ENCODE measurements at regions not wholly inside any gene's neighbourhood (a gene's known extent, or its start where the extent isn't known, plus 50 kb on each side); places are given as distances from the start of the nearest gene placed in this dataset.

GRCh38 chr6:43917878-43918382 lies 147.9 kb downstream of the VEGFA start (continued):
- TF ChIP-seq HOXB6 (CRISPR knock-in tag; IDR thresholded peaks at IDR 0.05; ENCODE audit: borderline replicate concordance) (no peak), POU5F1 (IDR thresholded peaks at IDR 0.05; ENCODE audit: borderline replicate concordance, low read depth, low read length, partially characterized antibody) (no peak), CEBPG (CRISPR knock-in tag; IDR thresholded peaks at IDR 0.05) (no peak), CEBPG (tag; conservative IDR thresholded peaks at IDR 0.05 in 1 of 2, IDR thresholded peaks at IDR 0.05 in 1 of 2) (0 out of 4 replicates have a peak, but pooled peaks of 1 of the 2 experiments have one; percentile 9), HES1 (IDR thresholded peaks at IDR 0.05; ENCODE audit: low read depth) (no peak), ZNF165 (CRISPR knock-in tag; IDR thresholded peaks at IDR 0.05; ENCODE audit: borderline replicate concordance) (peak; percentile 58; the same call in 1 of the 2 replicates), RNF2 (IDR thresholded peaks at IDR 0.05) (no peak), ZNF280A (IDR thresholded peaks at IDR 0.05; ENCODE audit: low read depth, partially characterized antibody) (no peak), GTF2A2 (tag; IDR thresholded peaks at IDR 0.05) (peak; percentile 68; the same call in 1 of the 2 replicates), POLR2G (IDR thresholded peaks at IDR 0.05; ENCODE audit: low read depth, low read length) (no peak), SETDB1 (IDR thresholded peaks at IDR 0.05; ENCODE audit: low read length) (no peak)
- TF ChIP-seq, protein P1, sequence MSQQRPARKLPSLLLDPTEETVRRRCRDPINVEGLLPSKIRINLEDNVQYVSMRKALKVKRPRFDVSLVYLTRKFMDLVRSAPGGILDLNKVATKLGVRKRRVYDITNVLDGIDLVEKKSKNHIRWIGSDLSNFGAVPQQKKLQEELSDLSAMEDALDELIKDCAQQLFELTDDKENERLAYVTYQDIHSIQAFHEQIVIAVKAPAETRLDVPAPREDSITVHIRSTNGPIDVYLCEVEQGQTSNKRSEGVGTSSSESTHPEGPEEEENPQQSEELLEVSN (IDR thresholded peaks at IDR 0.05; ENCODE audit: borderline replicate concordance in 1 of 2, extremely low read depth in 1 of 2, insufficient read depth in 1 of 2, insufficient read length in 1 of 2, low read depth in 1 of 2, low read length in 1 of 2, poor library complexity in 1 of 2, severe bottlenecking in 1 of 2): peak in 1 of 2 experiments; percentile 61
- TF ChIP-seq, protein P2, sequence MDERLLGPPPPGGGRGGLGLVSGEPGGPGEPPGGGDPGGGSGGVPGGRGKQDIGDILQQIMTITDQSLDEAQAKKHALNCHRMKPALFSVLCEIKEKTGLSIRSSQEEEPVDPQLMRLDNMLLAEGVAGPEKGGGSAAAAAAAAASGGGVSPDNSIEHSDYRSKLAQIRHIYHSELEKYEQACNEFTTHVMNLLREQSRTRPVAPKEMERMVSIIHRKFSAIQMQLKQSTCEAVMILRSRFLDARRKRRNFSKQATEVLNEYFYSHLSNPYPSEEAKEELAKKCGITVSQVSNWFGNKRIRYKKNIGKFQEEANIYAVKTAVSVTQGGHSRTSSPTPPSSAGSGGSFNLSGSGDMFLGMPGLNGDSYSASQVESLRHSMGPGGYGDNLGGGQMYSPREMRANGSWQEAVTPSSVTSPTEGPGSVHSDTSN (CRISPR knock-in tag; IDR thresholded peaks at IDR 0.05; ENCODE audit: low read depth): no peak
- TF ChIP-seq, protein P2 (tag; conservative IDR thresholded peaks at IDR 0.05; ENCODE audit: low read depth): no peak
- TF ChIP-seq, protein P3, sequence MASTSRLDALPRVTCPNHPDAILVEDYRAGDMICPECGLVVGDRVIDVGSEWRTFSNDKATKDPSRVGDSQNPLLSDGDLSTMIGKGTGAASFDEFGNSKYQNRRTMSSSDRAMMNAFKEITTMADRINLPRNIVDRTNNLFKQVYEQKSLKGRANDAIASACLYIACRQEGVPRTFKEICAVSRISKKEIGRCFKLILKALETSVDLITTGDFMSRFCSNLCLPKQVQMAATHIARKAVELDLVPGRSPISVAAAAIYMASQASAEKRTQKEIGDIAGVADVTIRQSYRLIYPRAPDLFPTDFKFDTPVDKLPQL (IDR thresholded peaks at IDR 0.05; ENCODE audit: extremely low read depth, insufficient read length): no peak
- TF ChIP-seq, protein P4, sequence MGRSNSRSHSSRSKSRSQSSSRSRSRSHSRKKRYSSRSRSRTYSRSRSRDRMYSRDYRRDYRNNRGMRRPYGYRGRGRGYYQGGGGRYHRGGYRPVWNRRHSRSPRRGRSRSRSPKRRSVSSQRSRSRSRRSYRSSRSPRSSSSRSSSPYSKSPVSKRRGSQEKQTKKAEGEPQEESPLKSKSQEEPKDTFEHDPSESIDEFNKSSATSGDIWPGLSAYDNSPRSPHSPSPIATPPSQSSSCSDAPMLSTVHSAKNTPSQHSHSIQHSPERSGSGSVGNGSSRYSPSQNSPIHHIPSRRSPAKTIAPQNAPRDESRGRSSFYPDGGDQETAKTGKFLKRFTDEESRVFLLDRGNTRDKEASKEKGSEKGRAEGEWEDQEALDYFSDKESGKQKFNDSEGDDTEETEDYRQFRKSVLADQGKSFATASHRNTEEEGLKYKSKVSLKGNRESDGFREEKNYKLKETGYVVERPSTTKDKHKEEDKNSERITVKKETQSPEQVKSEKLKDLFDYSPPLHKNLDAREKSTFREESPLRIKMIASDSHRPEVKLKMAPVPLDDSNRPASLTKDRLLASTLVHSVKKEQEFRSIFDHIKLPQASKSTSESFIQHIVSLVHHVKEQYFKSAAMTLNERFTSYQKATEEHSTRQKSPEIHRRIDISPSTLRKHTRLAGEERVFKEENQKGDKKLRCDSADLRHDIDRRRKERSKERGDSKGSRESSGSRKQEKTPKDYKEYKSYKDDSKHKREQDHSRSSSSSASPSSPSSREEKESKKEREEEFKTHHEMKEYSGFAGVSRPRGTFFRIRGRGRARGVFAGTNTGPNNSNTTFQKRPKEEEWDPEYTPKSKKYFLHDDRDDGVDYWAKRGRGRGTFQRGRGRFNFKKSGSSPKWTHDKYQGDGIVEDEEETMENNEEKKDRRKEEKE (IDR thresholded peaks at IDR 0.05; ENCODE audit: borderline replicate concordance in 1 of 2, control insufficient read depth in 1 of 2, low read depth in 2 of 2, low read length in 1 of 2): no peak

All from K562 (cell line).